GM23248 (cell line): ENCODE measurements at regions not wholly inside any gene's neighbourhood (a gene's known extent, or its start where the extent isn't known, plus 50 kb on each side); places are given as distances from the start of the nearest gene placed in this dataset.

Source experiments
- EZH2 ChIP-seq: fragments of 200-600 bp; sonication (generic); IDR thresholded peaks from 2 replicates; pipeline ENCODE4 v1.6.1; 2018; ENCODE audit warnings: antibody characterized with exemption, mild to moderate bottlenecking; ENCODE audit not compliant: insufficient read depth, poor library complexity, severe bottlenecking
- EZH2phosphoT487 ChIP-seq: fragments of 200-600 bp; sonication (generic); IDR thresholded peaks from 2 replicates; pipeline ENCODE4 v1.6.1; 2018; ENCODE audit warnings: antibody characterized with exemption, moderate library complexity, mild to moderate bottlenecking, low read depth; ENCODE audit not compliant: insufficient read depth

- TF ChIP-seq EZH2phosphoT487 (no peak), EZH2 (no peak)
Measured at GRCh38 chr1:243991650-243992049, 59.4 kb upstream of the ZBTB18 start.
